ENCODE measurements at regions not wholly inside any gene's neighbourhood (a gene's known extent, or its start where the extent isn't known, plus 50 kb on each side); places are given as distances from the start of the nearest gene placed in this dataset.

DNA sequence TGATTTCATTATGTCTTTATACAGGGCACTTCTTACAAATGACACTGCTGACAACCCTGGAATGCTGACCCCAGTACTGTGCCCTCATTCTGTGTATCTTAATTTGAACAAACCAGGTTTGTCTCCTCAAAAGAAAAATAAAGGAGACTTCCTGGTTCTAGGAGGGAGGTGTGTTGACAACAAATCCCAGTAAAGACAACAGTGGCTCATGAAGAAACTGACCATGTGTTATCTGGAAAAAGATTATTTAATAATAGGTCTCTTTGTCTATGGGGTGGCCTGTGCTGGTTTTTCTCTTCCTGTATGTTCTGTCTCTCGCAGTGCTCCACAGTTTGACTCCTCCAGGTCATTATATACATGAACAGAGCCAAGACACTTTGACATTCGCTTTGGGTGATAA lies 454.6 kb downstream of the LMO4 start:
- DNase-seq (ENCODE audit: low read depth): no peak

DNA sequence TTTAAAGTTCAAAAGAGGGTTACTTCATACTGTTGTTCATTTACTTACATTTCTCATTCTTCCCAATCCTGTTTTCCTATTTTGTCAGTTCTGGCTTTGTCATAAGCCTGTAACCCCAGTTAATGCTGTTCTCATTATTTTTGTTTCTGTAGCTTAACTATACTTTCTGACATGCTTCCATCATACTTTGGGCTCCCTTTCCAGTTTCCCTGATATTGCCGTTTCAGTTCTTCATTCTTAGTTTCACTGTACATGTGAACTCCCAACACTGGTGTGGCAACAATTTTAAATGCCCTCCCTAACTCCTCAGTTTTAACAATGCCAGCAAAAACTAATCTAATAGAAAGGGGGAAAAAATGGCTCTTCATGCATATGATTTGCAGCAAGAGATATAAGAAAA lies 456.7 kb downstream of the LMO4 start:
- no peak for DNase-seq (ENCODE audit: low read depth)

DNA sequence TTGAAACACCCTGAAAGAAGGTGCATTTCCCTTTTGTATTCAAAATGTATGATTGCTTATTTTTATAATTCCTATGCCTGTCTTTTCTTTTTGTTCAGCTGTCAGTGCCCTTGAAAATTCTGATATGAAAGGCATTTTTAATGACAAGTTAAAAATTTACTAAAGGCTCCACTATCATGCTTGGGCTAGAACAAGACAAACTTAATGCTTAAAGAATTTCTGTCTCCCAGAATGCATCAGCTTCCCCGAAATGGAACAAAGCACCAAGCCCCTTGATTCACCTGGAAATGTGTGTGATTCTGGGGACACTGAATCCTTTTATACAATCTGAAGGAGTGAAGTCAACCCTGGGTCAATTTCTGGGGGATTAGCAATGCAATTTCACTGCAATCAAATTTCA lies 457.5 kb downstream of the LMO4 start:
- DNase-seq (ENCODE audit: low read depth): no peak

DNA sequence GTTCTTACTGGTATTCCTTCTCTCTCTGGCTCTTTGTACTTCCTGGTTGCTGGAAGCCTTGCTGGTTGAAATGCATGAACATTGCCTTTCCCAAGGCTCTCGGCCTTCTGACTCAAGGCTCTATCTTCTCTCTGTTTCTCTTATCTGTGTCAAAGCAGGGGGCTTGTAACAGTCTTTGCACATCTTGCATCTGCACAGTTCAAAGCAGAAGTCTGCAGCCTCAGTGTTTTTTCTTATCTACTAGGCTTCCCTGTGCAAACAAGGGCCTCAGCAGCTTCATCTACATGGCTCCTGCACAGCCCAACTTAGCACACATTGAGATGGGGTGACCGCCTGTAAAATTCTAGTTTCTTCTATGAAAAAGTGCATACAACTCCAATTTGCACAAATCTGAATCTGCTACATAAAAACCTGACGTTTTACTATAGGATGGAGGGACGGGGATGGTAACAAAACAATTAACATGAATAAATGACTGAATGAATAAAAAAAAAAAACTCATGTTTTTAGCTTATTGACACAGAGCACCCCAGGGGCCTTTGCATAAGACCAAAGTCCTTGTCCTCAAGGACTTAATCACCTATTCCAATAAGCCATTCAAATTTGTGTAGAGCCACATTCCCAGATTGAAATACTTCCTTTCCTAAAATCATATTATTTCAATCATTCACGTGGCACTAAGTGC lies 458.3 kb downstream of the LMO4 start:
- DNase-seq (ENCODE audit: low read depth): no peak

DNA sequence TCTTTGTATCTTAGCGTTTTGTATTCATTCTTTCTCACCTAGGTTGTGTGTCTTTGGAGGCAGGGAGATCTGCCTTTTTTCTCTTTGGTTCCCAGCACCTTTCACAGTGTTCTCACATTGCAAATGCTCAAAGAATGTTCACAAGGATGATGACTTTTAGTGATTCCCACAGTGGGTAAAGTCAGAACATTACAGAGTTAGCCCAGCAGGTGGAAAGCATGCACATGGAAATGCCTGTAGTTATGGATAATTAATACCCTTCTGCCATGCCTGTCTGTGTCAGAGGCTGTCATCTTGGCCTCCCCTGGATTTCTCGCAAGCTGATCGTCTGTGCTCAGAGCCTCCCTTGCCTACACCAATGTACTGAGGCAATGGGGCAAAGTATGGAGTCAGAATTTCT lies 458.9 kb downstream of the LMO4 start:
- no peak for DNase-seq (ENCODE audit: low read depth)

GRCh38 chr1:87790756-87791155 lies 462.1 kb downstream of the LMO4 start:
- no peak for DNase-seq (ENCODE audit: low read depth)

- DNase-seq (ENCODE audit: low read depth): no peak
Measured at GRCh38 chr1:87791931-87792740, 463.5 kb downstream of the LMO4 start.

DNA sequence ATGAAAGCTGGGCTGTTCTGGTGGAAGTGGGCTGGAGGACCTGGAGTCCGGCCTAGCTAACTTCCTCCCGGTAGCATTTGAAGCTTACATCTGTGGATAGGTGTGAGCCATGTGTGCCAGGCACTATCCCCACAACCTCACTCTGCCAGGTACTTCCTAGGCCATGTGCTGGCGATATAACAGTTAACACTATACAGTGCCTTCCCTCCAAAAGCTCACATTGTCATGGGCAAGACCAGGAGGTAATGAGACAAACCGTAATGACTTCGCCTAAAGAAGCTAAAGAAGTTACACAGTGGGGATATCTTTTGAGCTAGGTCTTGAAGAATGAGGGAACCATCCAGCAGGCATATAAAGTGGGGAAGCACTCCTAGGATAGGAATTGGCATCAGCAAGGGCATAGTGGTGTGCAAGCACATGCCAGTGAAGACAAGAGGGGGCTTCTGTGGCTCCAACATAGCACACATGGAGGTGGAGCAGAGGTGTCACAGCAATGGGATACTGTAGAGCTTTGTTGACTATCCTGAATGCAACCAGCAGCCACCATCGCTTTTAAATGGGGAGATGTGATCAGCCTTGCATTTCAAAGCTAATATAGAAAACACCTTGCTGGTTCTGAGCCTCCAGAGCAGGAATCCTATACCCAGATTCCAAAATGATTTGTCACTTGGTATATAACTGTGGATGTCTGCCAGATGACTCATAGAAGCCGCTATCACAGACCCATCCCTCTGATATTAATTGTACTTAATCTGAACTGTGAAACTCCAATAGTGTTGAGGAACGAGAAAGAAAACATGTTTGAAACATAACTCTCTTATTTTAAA lies 466.3 kb downstream of the LMO4 start:
- no peak for DNase-seq (ENCODE audit: low read depth)

DNA sequence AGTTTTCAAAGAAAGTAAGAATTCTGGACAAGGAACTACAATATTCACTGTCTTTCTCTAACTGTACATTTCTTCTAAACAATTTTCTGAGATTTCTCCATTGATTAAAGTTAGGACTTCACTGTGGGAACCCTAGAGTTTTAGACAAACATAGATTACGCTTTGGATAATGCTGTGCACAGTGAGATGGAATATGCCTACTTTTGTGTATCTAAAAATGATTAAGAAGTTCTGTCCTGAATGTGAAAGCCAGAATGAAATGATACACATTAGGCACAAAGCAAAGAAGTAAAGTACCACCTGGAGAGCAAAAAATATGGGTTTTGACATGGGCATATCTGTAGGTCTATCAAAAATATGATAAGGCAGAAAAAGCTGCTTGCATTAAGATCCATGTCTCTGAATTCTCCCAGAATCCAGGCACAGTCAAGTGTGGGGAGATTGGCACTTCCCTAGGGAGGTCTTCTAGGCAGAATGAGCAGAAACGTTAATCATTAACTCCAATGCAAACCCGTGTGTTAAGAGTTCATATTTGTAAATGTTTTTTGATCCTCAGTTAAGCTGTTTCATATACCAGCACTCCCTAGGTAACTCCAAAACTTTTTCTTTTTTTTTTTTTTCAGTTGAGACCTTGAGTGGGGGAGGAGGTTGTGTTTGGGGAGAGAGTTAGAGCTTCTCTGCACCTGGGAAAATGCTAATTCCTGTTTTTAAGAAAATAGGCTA lies 467.1 kb downstream of the LMO4 start:
- DNase-seq (ENCODE audit: low read depth): no peak

DNA sequence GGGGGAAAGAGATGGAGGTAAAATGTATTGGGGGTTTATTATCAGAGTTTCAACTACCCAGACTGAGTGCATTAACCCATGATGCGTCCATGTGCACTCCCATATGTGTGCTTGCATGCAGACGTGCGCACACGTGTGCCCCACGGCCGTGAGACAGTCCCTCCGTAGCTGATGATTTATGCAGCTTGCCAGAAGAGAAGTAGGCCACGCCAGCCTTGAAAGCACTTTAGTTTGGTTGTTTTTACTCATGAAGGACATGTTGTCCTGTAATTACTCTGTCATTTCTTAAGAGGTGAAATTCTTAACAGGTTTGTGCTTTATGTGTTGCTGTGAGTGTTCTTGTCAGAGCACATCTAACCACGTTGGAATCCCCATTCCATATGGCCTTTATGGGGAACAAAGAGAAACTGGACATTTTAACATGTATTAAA lies 467.8 kb downstream of the LMO4 start:
- DNase-seq (ENCODE audit: low read depth): no peak

GRCh38 chr1:87799451-87799850 lies 470.8 kb downstream of the LMO4 start:
- DNase-seq (ENCODE audit: low read depth): no peak

GRCh38 chr1:87800006-87800405 lies 471.3 kb downstream of the LMO4 start:
- no peak for DNase-seq (ENCODE audit: low read depth)

- DNase-seq (ENCODE audit: low read depth): no peak
Measured at GRCh38 chr1:87803375-87803774, 474.7 kb downstream of the LMO4 start.

DNA sequence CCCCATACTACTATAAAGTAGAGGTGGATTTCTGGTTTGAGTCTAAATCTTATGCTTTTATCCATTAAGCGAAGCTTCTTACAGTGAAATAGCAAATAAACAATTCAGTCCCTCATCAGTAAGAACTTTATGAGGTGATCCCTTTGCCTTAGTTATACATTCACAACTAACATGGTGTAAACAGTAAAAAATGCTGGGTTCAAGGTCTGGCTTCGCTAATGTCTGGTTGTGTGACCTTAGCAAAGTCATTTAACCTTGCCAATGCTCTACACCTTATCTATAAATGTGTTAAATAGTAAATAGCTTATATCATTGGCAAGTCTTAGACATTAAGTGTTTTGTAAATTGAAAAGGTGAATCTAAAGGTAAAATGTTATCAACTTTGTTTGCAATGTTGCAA lies 475.4 kb downstream of the LMO4 start:
- no peak for DNase-seq (ENCODE audit: low read depth)

DNA sequence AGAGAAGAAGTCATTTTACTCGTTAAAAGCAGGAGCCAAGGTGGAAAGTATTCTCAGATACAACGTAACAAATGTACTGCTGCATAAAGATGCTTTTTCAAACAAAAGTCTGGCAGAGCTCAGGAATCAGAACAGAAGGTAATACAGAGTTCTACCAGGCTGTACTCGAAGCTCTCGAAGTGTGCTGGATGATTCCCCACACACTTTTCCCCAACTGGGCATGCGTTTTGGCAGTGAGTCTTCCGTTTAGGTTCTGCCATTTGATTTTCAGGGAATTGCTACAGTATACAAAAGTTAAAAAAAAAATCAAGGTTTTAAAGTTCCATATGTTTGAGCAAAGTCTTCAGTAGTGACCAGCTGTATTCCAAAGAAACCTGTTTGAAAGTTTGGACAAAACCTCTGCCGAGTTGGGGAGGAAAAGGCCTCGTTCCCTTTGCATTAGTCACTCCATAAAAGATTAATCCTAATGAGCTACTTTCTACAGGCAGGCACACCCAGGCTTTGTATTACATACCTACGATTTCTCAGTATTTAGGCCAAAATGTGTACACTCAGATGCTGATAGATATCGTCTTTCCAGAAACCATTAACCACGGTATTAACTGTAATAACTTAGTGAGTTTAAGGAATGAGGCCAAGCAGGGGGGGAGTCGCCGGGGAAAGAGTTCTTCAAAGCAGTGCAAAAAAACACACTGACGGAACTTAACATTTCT lies 477.1 kb downstream of the LMO4 start:
- no peak for DNase-seq (ENCODE audit: low read depth)

DNA sequence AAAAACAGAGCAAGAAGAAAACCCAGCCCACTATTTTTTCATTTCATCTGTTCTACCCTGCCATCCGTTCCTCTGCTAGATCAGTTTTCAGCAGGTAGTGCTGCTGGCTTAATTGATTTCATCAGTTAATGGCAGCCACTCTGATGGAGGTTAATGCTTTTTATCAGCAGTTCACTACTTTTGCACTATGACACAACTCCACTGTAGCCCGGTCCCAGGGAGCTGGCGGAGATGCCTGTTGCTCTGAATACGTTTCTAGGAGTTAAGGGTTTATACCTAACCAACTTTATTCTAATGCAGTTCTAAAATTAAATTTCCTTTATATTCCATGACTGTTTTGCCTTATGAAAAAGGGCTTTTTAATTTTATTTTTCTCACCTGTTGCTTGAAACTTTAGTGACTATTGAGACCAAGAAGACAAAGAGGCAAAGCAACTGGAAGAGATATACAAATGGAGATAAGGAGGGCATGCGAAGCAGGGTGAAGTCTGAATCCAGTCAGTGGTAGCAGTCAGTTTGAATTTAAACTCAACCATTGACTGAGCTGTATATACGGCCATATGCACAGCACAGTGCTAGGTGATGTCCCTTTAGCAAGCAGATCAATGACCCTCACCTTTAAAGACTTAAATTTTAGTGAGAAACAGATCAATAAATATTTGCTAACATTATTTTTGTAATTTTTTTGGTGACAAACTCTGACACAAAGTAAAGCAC lies 477.9 kb downstream of the LMO4 start:
- DNase-seq (ENCODE audit: low read depth): no peak

- no peak for DNase-seq (ENCODE audit: low read depth)
Measured at GRCh38 chr1:87810166-87810565, 481.5 kb downstream of the LMO4 start.

DNA sequence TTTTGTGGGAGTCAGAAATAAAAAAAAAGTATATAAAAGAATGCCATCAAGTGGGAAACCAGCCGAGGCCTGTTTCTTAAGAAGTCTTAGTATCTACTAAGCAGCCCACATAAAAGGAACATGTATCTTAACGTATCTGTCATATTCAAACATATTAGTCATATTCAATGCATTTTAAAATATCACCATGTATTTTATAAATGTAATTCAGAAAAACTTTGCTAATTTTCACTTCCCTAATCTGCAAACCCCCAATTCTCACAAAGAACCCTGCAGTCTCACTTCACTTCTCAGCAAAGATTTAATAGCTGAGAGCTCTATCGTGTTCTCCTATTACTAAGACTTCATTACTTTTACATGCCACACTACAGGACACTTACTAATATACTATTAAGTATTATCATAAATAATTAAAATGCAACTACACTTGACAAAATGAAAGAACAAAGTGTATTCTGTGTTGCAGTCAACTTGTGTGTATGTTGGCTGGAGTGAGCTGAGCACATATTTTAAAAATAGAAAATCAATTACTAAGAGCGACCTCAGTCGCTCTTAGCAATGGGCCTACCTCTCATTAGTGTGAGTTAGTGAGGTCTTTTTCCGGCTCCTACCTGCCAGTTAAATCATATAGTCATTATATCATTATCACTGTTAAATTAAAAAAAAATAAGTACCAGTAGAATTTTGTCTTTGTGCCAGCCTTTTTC lies 484.3 kb downstream of the LMO4 start:
- no peak for DNase-seq (ENCODE audit: low read depth)

- DNase-seq (ENCODE audit: low read depth): no peak
Measured at GRCh38 chr1:87814573-87814972, 485.9 kb downstream of the LMO4 start.

GRCh38 chr1:87816646-87817045 lies 488.0 kb downstream of the LMO4 start:
- DNase-seq (ENCODE audit: low read depth): no peak

Measured in activated T-helper 1 cell treated with Interleukin-2 at 50 U/mL for 16 hours (primary cell).